ENCODE measurements at regions not wholly inside any gene's neighbourhood (a gene's known extent, or its start where the extent isn't known, plus 50 kb on each side); places are given as distances from the start of the nearest gene placed in this dataset.

DNA sequence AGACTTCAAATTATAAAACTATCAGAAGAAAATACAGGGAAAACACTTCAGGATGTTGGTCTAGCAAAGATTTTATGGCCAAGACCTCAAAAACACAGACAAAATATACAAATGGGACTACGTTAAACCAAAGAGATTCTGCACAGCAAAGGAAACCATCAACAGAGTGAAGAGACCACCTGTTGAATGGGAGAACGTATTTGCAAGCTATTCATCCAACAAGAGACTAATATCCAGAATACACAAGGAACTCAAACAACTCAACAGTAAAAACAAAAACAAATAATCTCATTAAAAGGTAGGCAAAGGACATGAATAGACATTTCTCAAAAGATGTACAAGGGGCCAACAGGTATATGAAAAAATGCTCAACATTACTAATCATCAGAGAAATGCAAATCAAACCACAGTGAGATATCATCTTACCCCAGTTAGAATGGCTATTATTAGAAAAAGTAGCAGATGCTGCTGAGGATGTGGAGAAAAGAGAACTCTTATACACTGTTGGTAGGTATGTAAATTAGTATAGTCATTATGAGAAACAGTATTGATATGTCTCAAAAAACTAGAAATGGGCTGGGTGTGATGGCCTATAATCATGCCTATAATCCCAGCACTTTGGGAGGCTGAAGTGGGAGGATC lies 112.6 kb downstream of the LRIG2 start:
- H3K36me3 ChIP-seq (ENCODE audit: insufficient read depth, low read length, poor library complexity, severe bottlenecking) = no peaks in the 10 kb centered on the region
- no peak for TF ChIP-seq EZH2 (IDR thresholded peaks at IDR 0.05; ENCODE audit: borderline replicate concordance, low read depth, low read length, poor library complexity, severe bottlenecking)
- TF ChIP-seq CTCF (conservative IDR thresholded peaks at IDR 0.05; ENCODE audit: low read depth, low read length) = no peak
- intact Hi-C loops (cut with micrococcal nuclease; ENCODE audit: unreplicated experiment) = no loop called here
- no peaks in the 10 kb centered on the region for H3K9me3 ChIP-seq (ENCODE audit: low read depth, low read length, poor library complexity, severe bottlenecking)
- no peak for DNase-seq (ENCODE audit: low spot score)
- H3K27ac ChIP-seq (ENCODE audit: low read depth, low read length, poor library complexity, severe bottlenecking) = no peak overlapping the region
- no peak overlapping the region for H3K4me3 ChIP-seq (ENCODE audit: low read depth, low read length, poor library complexity, severe bottlenecking)
- peaks cover 8% of the 10 kb centered on the region for H3K27me3 ChIP-seq (replicated peaks; ENCODE audit: insufficient read depth, low read depth, low read length, poor library complexity)
- ChIA-PET POLR2A (ENCODE audit: low non-redundant PET) (no interaction called here), CTCF (no interaction called here)
- no TSS peak for BruUV-seq (replicated peaks)
- H3K4me1 ChIP-seq (ENCODE audit: insufficient read depth, low read length, poor library complexity, severe bottlenecking) = no peaks in the 10 kb centered on the region

- no TSS peak for BruUV-seq (replicated peaks)
- TF ChIP-seq EZH2 (IDR thresholded peaks at IDR 0.05; ENCODE audit: borderline replicate concordance, low read depth, low read length, poor library complexity, severe bottlenecking) = no peak
- no peak for TF ChIP-seq CTCF (conservative IDR thresholded peaks at IDR 0.05; ENCODE audit: low read depth, low read length)
- intact Hi-C loops (cut with micrococcal nuclease; ENCODE audit: unreplicated experiment) = no loop called here
- POLR2A ChIA-PET (ENCODE audit: low non-redundant PET) = no interaction called here
- no peak for DNase-seq (ENCODE audit: low spot score)
- Histone ChIP-seq H3K9me3 (ENCODE audit: low read depth, low read length, poor library complexity, severe bottlenecking) (no peaks in the 10 kb centered on the region), H3K4me3 (ENCODE audit: low read depth, low read length, poor library complexity, severe bottlenecking) (no peak overlapping the region), H3K27me3 (replicated peaks; ENCODE audit: insufficient read depth, low read depth, low read length, poor library complexity) (no peaks in the 10 kb centered on the region), H3K36me3 (ENCODE audit: insufficient read depth, low read length, poor library complexity, severe bottlenecking) (no peaks in the 10 kb centered on the region), H3K27ac (ENCODE audit: low read depth, low read length, poor library complexity, severe bottlenecking) (no peak overlapping the region), H3K4me1 (ENCODE audit: insufficient read depth, low read length, poor library complexity, severe bottlenecking) (no peaks in the 10 kb centered on the region)
- CTCF ChIA-PET = no interaction called here
These were observed 117.1 kb downstream of the LRIG2 start for GRCh38 chr1:113190078-113190477.

GRCh38 chr1:113190930-113191329 lies 117.9 kb downstream of the LRIG2 start:
- Histone ChIP-seq H3K27ac (ENCODE audit: low read depth, low read length, poor library complexity, severe bottlenecking) (no peak overlapping the region), H3K27me3 (replicated peaks; ENCODE audit: insufficient read depth, low read depth, low read length, poor library complexity) (no peaks in the 10 kb centered on the region), H3K4me1 (ENCODE audit: insufficient read depth, low read length, poor library complexity, severe bottlenecking) (no peaks in the 10 kb centered on the region), H3K36me3 (ENCODE audit: insufficient read depth, low read length, poor library complexity, severe bottlenecking) (no peaks in the 10 kb centered on the region), H3K4me3 (ENCODE audit: low read depth, low read length, poor library complexity, severe bottlenecking) (no peak overlapping the region), H3K9me3 (ENCODE audit: low read depth, low read length, poor library complexity, severe bottlenecking) (no peaks in the 10 kb centered on the region)
- ChIA-PET CTCF (no interaction called here), POLR2A (ENCODE audit: low non-redundant PET) (no interaction called here)
- intact Hi-C loops (cut with micrococcal nuclease; ENCODE audit: unreplicated experiment) = no loop called here
- no TSS peak for BruUV-seq (replicated peaks)
- TF ChIP-seq EZH2 (IDR thresholded peaks at IDR 0.05; ENCODE audit: borderline replicate concordance, low read depth, low read length, poor library complexity, severe bottlenecking) = no peak
- TF ChIP-seq CTCF (conservative IDR thresholded peaks at IDR 0.05; ENCODE audit: low read depth, low read length) = no peak
- DNase-seq (ENCODE audit: low spot score) = no peak
